GM12878 (cell line): ENCODE measurements at regions not wholly inside any gene's neighbourhood (a gene's known extent, or its start where the extent isn't known, plus 50 kb on each side); places are given as distances from the start of the nearest gene placed in this dataset.

Source experiments
- ATAC-seq: fragments of 200-7000 bp; cut with Tn5 transposase; 3 replicates; pipeline ENCODE4 v1.9.1; 2020; ENCODE audit warnings: mild to moderate bottlenecking, moderate library complexity
- BruUV-seq: library from RNA; stranded (reverse); fragments of 400-500 nt; replicated peaks from 2 replicates; lab custom pipeline; 2021; lab: Mats Ljungman, UMichigan
- CTCF ChIA-PET: fragments of 300-600 bp; sonication (Branson Sonifier 250); formaldehyde crosslinking; extraction: SDS; loops from one replicate; lab custom pipeline; 2021; ENCODE audit warnings: inconsistent platforms; lab: Yijun Ruan, JAX
- POLR2A ChIA-PET: fragments of 350-600 bp; formaldehyde crosslinking; extraction: SDS; loops from one replicate; lab custom pipeline; 2021; ENCODE audit warnings: inconsistent platforms; lab: Charles Lee
- RAD21 ChIA-PET: fragments of 300-600 bp; sonication (Branson Sonifier 250); formaldehyde crosslinking; loops from one replicate; lab custom pipeline; 2023; ENCODE audit warnings: antibody characterized with exemption; ENCODE audit not compliant: unreplicated experiment; lab: Charles Lee
- SMC1A ChIA-PET: fragments of 300-600 bp; sonication (Branson Sonifier 250); formaldehyde crosslinking; loops from one replicate; lab custom pipeline; 2023; ENCODE audit not compliant: unreplicated experiment, uncharacterized antibody; lab: Charles Lee
- DNase-seq: peaks from one replicate; pipeline ENCODE4 v3.0.0-alpha.2; 2011; ENCODE audit warnings: low read depth, low spot score
- FAIRE-seq: peaks from 3 replicates; lab custom pipeline; 2011; peaks lifted over from hg19 to GRCh38; lab: Jason Lieb, UNC
- H2AFZ ChIP-seq: 2 replicates; pipeline ENCODE4 v1.6.0; 2011; ENCODE audit warnings: low read depth, low read length, control low read depth; ENCODE audit not compliant: control insufficient read depth
- H3K27ac ChIP-seq: 2 replicates; pipeline ENCODE4 v1.5.1; 2011; ENCODE audit warnings: control low read depth; ENCODE audit not compliant: control insufficient read depth, insufficient read depth
- H3K27me3 ChIP-seq, 2 experiments: replicated peaks in 1 of 2; 2 replicates each; pipeline versions ENCODE4 v1.6.0 to v1.6.1; 2011; ENCODE audit warnings: low read length in 1 of 2; ENCODE audit not compliant: control insufficient read depth in 2 of 2, insufficient read depth in 2 of 2
- H3K36me3 ChIP-seq, 2 experiments: 2 replicates each; pipeline ENCODE4 v1.5.1; 2011; ENCODE audit warnings: low read length in 1 of 2; ENCODE audit not compliant: control insufficient read depth in 2 of 2, insufficient read depth in 2 of 2
- H3K4me1 ChIP-seq: 2 replicates; pipeline ENCODE4 v1.6.1; 2011; ENCODE audit warnings: mild to moderate bottlenecking, low read length, moderate library complexity, mixed read lengths; ENCODE audit not compliant: control insufficient read depth, insufficient read depth
- H3K4me2 ChIP-seq: 2 replicates; pipeline ENCODE4 v1.6.0; 2011; ENCODE audit warnings: control low read depth; ENCODE audit not compliant: control insufficient read depth, insufficient read depth
- H3K4me3 ChIP-seq: fragments of 200-600 bp; sonication (generic); 2 replicates; pipeline ENCODE4 v1.5.1; 2016
- H3K79me2 ChIP-seq: 2 replicates; pipeline ENCODE4 v1.6.0; 2011; ENCODE audit warnings: low read length; ENCODE audit not compliant: control insufficient read depth, insufficient read depth
- H3K9ac ChIP-seq: 2 replicates; pipeline ENCODE4 v1.8.0; 2011; ENCODE audit warnings: low read length, control low read depth, mixed read lengths; ENCODE audit not compliant: control insufficient read depth, insufficient read depth
- H3K9me3 ChIP-seq: replicated peaks from 3 replicates; pipeline ENCODE4 v1.5.1; 2011; ENCODE audit warnings: mild to moderate bottlenecking, low read length; ENCODE audit not compliant: control insufficient read depth, insufficient read depth
- H4K20me1 ChIP-seq: 2 replicates; pipeline ENCODE4 v1.6.0; 2011; ENCODE audit not compliant: control insufficient read depth, insufficient read depth
- BACH1 ChIP-seq: fragments of 450-650 bp; IDR thresholded peaks from 2 replicates; pipeline ENCODE4 v1.6.1; 2017; ENCODE audit warnings: mild to moderate bottlenecking, borderline replicate concordance
- BCLAF1 ChIP-seq: fragments of 450-650 bp; IDR thresholded peaks from 2 replicates; pipeline ENCODE4 v1.6.1; 2017; ENCODE audit warnings: antibody characterized with exemption, mild to moderate bottlenecking, moderate library complexity
- CREM ChIP-seq: IDR thresholded peaks from 2 replicates; pipeline ENCODE4 v1.6.1; 2014; ENCODE audit warnings: antibody characterized with exemption, low read depth
- ETV6 ChIP-seq, 2 experiments: fragments of 450-650 bp in 1 of 2; IDR thresholded peaks in 1 of 2; conservative IDR thresholded peaks in 1 of 2; 2 replicates each; pipeline ENCODE4 v1.6.1; 2014; ENCODE audit warnings: antibody characterized with exemption in 1 of 2, borderline replicate concordance in 1 of 2, low read depth in 1 of 2, mild to moderate bottlenecking in 1 of 2, moderate library complexity in 1 of 2
- HCFC1 ChIP-seq: fragments of 150-350 bp; IDR thresholded peaks from 2 replicates; pipeline ENCODE4 v1.6.1; 2014; ENCODE audit warnings: low read length
- IKZF1 ChIP-seq: fragments of 450-650 bp; conservative IDR thresholded peaks from 2 replicates; pipeline ENCODE4 v1.6.1; 2017; ENCODE audit warnings: antibody characterized with exemption, mild to moderate bottlenecking
- NFXL1 ChIP-seq: fragments of 450-650 bp; IDR thresholded peaks from 2 replicates; pipeline ENCODE4 v1.6.1; 2017; ENCODE audit warnings: antibody characterized with exemption, mild to moderate bottlenecking, borderline replicate concordance
- NR2C1 ChIP-seq: fragments of 450-650 bp; IDR thresholded peaks from 2 replicates; pipeline ENCODE4 v1.6.1; 2017; ENCODE audit warnings: antibody characterized with exemption, mild to moderate bottlenecking, moderate library complexity
- PAX5 ChIP-seq: IDR thresholded peaks from 2 replicates; pipeline ENCODE4 v1.6.1; 2011; ENCODE audit warnings: low read depth, low read length, borderline replicate concordance
- RB1 ChIP-seq: fragments of 450-650 bp; formaldehyde crosslinking; IDR thresholded peaks from 2 replicates; pipeline ENCODE4 v1.6.1; 2017; ENCODE audit warnings: mild to moderate bottlenecking, borderline replicate concordance
- SP1 ChIP-seq: IDR thresholded peaks from one replicate; pipeline ENCODE4 v1.6.1; 2011; ENCODE audit warnings: low read depth, low read length
- SPI1 ChIP-seq: IDR thresholded peaks from 2 replicates; pipeline ENCODE4 v1.6.1; 2011; ENCODE audit warnings: low read depth, mild to moderate bottlenecking, low read length, moderate library complexity, borderline replicate concordance; ENCODE audit not compliant: insufficient read depth
- SREBF2 ChIP-seq: IDR thresholded peaks from 2 replicates; pipeline ENCODE4 v1.6.1; 2012; ENCODE audit warnings: mild to moderate bottlenecking, low read length
- SRF ChIP-seq, 2 experiments: IDR thresholded peaks; 2 replicates each; pipeline ENCODE4 v1.6.1; 2011; ENCODE audit warnings: low read depth in 2 of 2, low read length in 2 of 2, mild to moderate bottlenecking in 1 of 2, moderate library complexity in 1 of 2
- WGBS: methylation state at CpG from one replicate; pipeline ENCODE4 v1.1.6; 2016; ENCODE audit warnings: low lambda C conversion rate; ENCODE audit not compliant: insufficient replicate concordance, insufficient coverage; ENCODE audit errors: missing lambda C conversion rate; 5-methylcytosine and 5-hydroxymethylcytosine counted together
- in situ Hi-C: fragments of 300-500 bp; cut with MboI; formaldehyde crosslinking; loops from 9 replicates; pipeline ENCODE4 v1.14.3; 2018; ENCODE audit warnings: mixed read lengths
- intact Hi-C: fragments of 100-400 bp; cut with micrococcal nuclease; formaldehyde crosslinking; loops from one replicate; pipeline ENCODE4 v1.14.2; 2022; ENCODE audit not compliant: unreplicated experiment
- TF ChIP-seq, protein P1 (sequence below): fragments of 450-650 bp; IDR thresholded peaks from 2 replicates; pipeline ENCODE4 v1.6.1; 2016; ENCODE audit warnings: mild to moderate bottlenecking
- TF ChIP-seq, protein P2 (sequence below): IDR thresholded peaks from 2 replicates; pipeline ENCODE4 v1.6.1; 2012; ENCODE audit warnings: low read length, inconsistent platforms

DNA sequence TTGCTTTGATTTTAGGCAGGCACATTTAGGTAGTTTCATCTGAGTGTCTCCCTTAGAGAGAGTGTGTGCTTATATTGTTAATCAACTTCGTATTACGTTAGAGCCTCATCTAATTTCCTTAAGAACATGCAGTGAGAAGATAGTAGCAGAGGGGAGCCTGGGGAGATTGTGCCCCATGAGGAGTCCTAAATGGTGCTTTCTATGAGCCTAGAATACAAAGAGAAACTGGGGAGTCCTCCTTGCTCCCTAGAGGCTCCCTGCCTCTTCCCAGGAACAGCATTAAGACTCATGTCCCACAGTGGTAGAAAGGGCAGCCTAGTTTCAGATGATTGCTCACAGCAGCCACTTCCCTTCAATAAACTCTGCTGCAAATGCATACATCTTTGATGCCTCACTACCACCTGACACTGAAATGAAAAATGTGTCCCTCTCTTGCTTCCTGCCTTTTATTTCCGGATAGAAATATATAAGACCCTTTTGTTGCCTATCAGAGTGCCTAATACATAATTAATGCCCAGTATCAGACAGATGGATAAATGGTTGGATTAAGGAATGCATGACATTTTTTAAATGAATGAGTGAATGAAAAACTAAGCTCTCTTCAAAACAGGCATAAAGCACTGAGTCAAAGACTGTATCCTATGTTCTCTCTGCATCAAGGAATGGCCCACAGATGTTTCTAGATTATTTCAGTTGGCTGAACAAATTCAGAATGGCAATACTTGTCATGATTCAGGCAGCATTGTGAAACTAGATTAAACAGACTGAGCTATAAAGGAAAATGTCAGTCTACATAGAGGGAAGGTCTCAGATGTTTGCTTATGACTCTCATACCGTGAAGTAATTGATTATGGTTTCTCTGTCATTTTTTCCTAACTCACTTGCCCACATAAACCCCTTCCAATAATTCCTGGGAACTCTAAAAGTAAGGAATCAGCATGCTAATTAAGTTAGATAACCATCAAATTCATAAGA, 362.1 kb downstream of the LRRC3B start:
- SMC1A ChIA-PET = interaction anchor here (0.6 kb wide), 1 partner anchor 49 kb away, joined by 3 read pairs; no protein-coding TSS in a partner anchor
- Histone ChIP-seq H4K20me1 (no peaks in the 10 kb centered on the region), H3K4me1 (no peaks in the 10 kb centered on the region), H3K27ac (no peak overlapping the region), H2AFZ (no peak overlapping the region), H3K9ac (no peak overlapping the region), H3K27me3 (no peaks in the 10 kb centered on the region), H3K9me3 (no peaks in the 10 kb centered on the region), H3K36me3 (no peaks in the 10 kb centered on the region), H3K79me2 (no peaks in the 10 kb centered on the region), H3K4me3 (no peak overlapping the region), H3K4me2 (no peak overlapping the region)
- TF ChIP-seq SREBF2 = no peak
- TF ChIP-seq HCFC1 = no peak
- TF ChIP-seq BCLAF1 = no peak
- TF ChIP-seq NFXL1 = no peak
- TF ChIP-seq SP1 = no peak
- no peak for TF ChIP-seq NR2C1
- no peak for TF ChIP-seq IKZF1
- no peak for TF ChIP-seq RB1
- no peak for TF ChIP-seq ETV6 (conservative IDR thresholded peaks at IDR 0.05 in 1 of 2, IDR thresholded peaks at IDR 0.05 in 1 of 2; ENCODE audit: borderline replicate concordance in 1 of 2, low read depth in 1 of 2)
- no peak for TF ChIP-seq BACH1
- no peak for TF ChIP-seq SRF (IDR thresholded peaks at IDR 0.05; ENCODE audit: low read depth in 2 of 2, low read length in 2 of 2)
- no peak for TF ChIP-seq SPI1
- TF ChIP-seq, protein P1, sequence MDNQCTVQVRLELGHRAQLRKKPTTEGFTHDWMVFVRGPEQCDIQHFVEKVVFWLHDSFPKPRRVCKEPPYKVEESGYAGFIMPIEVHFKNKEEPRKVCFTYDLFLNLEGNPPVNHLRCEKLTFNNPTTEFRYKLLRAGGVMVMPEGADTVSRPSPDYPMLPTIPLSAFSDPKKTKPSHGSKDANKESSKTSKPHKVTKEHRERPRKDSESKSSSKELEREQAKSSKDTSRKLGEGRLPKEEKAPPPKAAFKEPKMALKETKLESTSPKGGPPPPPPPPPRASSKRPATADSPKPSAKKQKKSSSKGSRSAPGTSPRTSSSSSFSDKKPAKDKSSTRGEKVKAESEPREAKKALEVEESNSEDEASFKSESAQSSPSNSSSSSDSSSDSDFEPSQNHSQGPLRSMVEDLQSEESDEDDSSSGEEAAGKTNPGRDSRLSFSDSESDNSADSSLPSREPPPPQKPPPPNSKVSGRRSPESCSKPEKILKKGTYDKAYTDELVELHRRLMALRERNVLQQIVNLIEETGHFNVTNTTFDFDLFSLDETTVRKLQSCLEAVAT = no peak
- TF ChIP-seq PAX5 = no peak
- TF ChIP-seq, protein P2, sequence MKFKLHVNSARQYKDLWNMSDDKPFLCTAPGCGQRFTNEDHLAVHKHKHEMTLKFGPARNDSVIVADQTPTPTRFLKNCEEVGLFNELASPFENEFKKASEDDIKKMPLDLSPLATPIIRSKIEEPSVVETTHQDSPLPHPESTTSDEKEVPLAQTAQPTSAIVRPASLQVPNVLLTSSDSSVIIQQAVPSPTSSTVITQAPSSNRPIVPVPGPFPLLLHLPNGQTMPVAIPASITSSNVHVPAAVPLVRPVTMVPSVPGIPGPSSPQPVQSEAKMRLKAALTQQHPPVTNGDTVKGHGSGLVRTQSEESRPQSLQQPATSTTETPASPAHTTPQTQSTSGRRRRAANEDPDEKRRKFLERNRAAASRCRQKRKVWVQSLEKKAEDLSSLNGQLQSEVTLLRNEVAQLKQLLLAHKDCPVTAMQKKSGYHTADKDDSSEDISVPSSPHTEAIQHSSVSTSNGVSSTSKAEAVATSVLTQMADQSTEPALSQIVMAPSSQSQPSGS = no peak
- no peak for TF ChIP-seq CREM
- DNase-seq = no peak
- CTCF ChIA-PET = no interaction called here
- FAIRE-seq = no peak
- intact Hi-C loops (no loop called here), in situ Hi-C loops (no loop called here)
- no peak for ATAC-seq
- RAD21 ChIA-PET = no interaction called here
- POLR2A ChIA-PET = no interaction called here
- 2% methylated on average over 4 of the region's 4 CpGs for WGBS
- BruUV-seq = no TSS peak
